ENCODE measurements at regions not wholly inside any gene's neighbourhood (a gene's known extent, or its start where the extent isn't known, plus 50 kb on each side); places are given as distances from the start of the nearest gene placed in this dataset.

DNA sequence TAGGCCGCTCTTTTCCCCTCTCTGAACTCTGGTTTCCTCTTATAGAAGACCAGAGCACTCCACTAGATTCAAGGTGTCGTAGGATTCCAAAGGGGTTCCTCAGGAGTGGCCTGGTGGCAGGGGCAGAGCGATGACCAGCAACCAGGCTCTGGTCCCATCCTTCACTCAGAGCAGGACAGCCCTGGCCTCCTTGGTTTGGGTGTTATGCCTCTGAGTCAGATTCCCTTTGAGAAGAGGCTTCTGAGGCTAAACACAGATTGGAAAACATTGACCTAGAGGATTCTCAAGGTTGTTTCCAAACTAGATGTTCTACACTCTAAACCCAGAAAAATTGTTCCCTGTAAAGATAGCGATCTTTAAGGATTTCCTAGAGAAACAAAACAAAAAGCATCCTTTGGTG, 49.8 kb upstream of the IKBKE start:
- Histone ChIP-seq H3K18ac (ENCODE audit: extremely low read depth, low read length) (no peak overlapping the region), H3K36me3 (ENCODE audit: control insufficient read depth in 2 of 4, insufficient read depth in 4 of 4, low read length in 3 of 4) (peaks cover 0 to 7% (median 4%) of the 10 kb centered on the region in 4 experiments; a peak in 4 of 8 replicates), H2BK120ac (replicated peaks; ENCODE audit: low read depth, low read length) (no peak overlapping the region), H3K9ac (replicated peaks in 1 of 4; ENCODE audit: extremely low read depth in 1 of 4, low read depth in 3 of 4, low read length in 3 of 4) (no peak overlapping the region), H2BK20ac (ENCODE audit: low read length) (no peak overlapping the region), H4K5ac (ENCODE audit: insufficient read length, low read depth, low read length) (no peak overlapping the region), H3K4me3 (ENCODE audit: extremely low read depth in 1 of 4, insufficient read depth in 2 of 4, low read depth in 3 of 4, low read length in 4 of 4) (no peak overlapping the region), H3K4me1 (replicated peaks in 1 of 4; ENCODE audit: control insufficient read depth in 3 of 4, insufficient read depth in 4 of 4, low read length in 3 of 4) (no peaks in the 10 kb centered on the region), H3K79me1 (ENCODE audit: low read depth, low read length) (no peaks in the 10 kb centered on the region), H3K14ac (ENCODE audit: insufficient read length) (no peak overlapping the region), H3K9me3 (ENCODE audit: insufficient read depth in 2 of 2, low read depth in 1 of 2, low read length in 1 of 2) (no peaks in the 10 kb centered on the region), H3K79me2 (ENCODE audit: control insufficient read depth in 1 of 2, insufficient read depth in 2 of 2, low read length in 2 of 2) (no peaks in the 10 kb centered on the region), H3K4me2 (ENCODE audit: insufficient read depth in 1 of 2, low read depth in 2 of 2, low read length in 2 of 2) (no peak overlapping the region), H3K27me3 (replicated peaks in 1 of 4; ENCODE audit: control insufficient read depth in 3 of 4, extremely low read depth in 1 of 4, insufficient read depth in 3 of 4, low read length in 3 of 4) (no peaks in the 10 kb centered on the region), H3K56ac (replicated peaks; ENCODE audit: insufficient read length, low read depth, low read length) (no peak overlapping the region), H2BK12ac (ENCODE audit: low read depth, low read length) (no peak overlapping the region), H2AFZ (ENCODE audit: low read length) (no peak overlapping the region), H4K8ac (ENCODE audit: extremely low read depth, insufficient read depth, low read length) (no peak overlapping the region), H3K23me2 (ENCODE audit: low read depth, low read length) (peaks cover 2% of the 10 kb centered on the region; the same call in 1 of the 2 replicates), H3K4ac (replicated peaks; ENCODE audit: insufficient read length, low read depth, low read length) (no peak overlapping the region), H4K91ac (replicated peaks; ENCODE audit: insufficient read length, low read length) (no peak overlapping the region), H2BK5ac (ENCODE audit: low read depth, low read length) (no peak overlapping the region), H2BK15ac (ENCODE audit: low read length) (no peak overlapping the region), H3K23ac (ENCODE audit: insufficient read length) (no peak overlapping the region), H4K20me1 (replicated peaks in 1 of 2; ENCODE audit: control insufficient read depth in 1 of 2, insufficient read depth in 2 of 2, low read length in 2 of 2) (peaks cover 1 to 2% of the 10 kb centered on the region in 2 experiments), H3K27ac (ENCODE audit: low read depth, low read length) (no peak overlapping the region), H2AK5ac (ENCODE audit: low read depth, low read length) (no peak overlapping the region)
- 84% methylated on average over 4 of the region's 4 CpGs; no CpG with 5 or more reads in 1 of the 2 experiments for WGBS, 2 experiments (ENCODE audit: extremely low coverage in 1 of 2, insufficient coverage in 1 of 2, insufficient read length in 1 of 2, insufficient replicate concordance in 2 of 2, low coverage in 1 of 2, low lambda C conversion rate in 2 of 2, missing lambda C conversion rate in 1 of 2)
- POLR2A ChIA-PET (ENCODE audit: partially characterized antibody) = no interaction called here
- no peak for DNase-seq (ENCODE audit: low read depth in 1 of 2, low spot score in 2 of 2)
- TF ChIP-seq EZH2 (IDR thresholded peaks at IDR 0.05; ENCODE audit: low read depth, low read length, severe bottlenecking) = no peak
- no peak for TF ChIP-seq NRF1 (IDR thresholded peaks at IDR 0.05; ENCODE audit: low read depth, low read length)
- no peak for TF ChIP-seq TAF7 (optimal IDR thresholded peaks at IDR 0.05; ENCODE audit: borderline replicate concordance, low read depth, low read length)
- TF ChIP-seq CBX8 (IDR thresholded peaks at IDR 0.05; ENCODE audit: borderline replicate concordance, low read depth, low read length) = no peak
- no peak for TF ChIP-seq SP2 (IDR thresholded peaks at IDR 0.05; ENCODE audit: low read length)
- FAIRE-seq = no peak
- CTCF ChIA-PET (ENCODE audit: partially characterized antibody) = interaction anchor here (0.7 to 1.3 kb wide), 2 partner anchors 35 to 42 kb away, joined by 3 to 4 read pairs; no protein-coding TSS in a partner anchor

Data from H1 (cell line).